Upper lobe of right lung (tissue), 1 donor: ENCODE measurements at regions not wholly inside any gene's neighbourhood (a gene's known extent, or its start where the extent isn't known, plus 50 kb on each side); places are given as distances from the start of the nearest gene placed in this dataset.

Experiments
- ATAC-seq: fragments of 200-7000 bp; cut with Tn5 transposase; one replicate; pipeline ENCODE4 v1.9.1; 2020; ENCODE audit warnings: mild to moderate bottlenecking, moderate library complexity
- DNase-seq: peaks from one replicate; pipeline ENCODE4 v3.0.0-alpha.2; 2020
- H3K27ac ChIP-seq: fragments of 200-600 bp; one replicate; pipeline ENCODE4 v1.8.0; 2022
- H3K27me3 ChIP-seq: fragments of 200-600 bp; one replicate; pipeline ENCODE4 v1.8.0; 2022; ENCODE audit warnings: mild to moderate bottlenecking
- H3K36me3 ChIP-seq: fragments of 200-600 bp; one replicate; pipeline ENCODE4 v1.8.0; 2022
- H3K4me1 ChIP-seq: fragments of 200-600 bp; one replicate; pipeline ENCODE4 v1.8.0; 2022
- H3K4me3 ChIP-seq: fragments of 200-600 bp; one replicate; pipeline ENCODE4 v1.8.0; 2022; ENCODE audit warnings: mild to moderate bottlenecking
- H3K9me3 ChIP-seq: fragments of 200-600 bp; one replicate; pipeline ENCODE4 v1.8.0; 2022
- intact Hi-C: fragments of 100-400 bp; cut with DNase I; formaldehyde crosslinking; loops from one replicate; pipeline ENCODE4 v1.11.0; 2022
- TF ChIP-seq, protein P1 (sequence below): fragments of 200-600 bp; IDR thresholded peaks from one replicate; pipeline ENCODE4 v1.8.0; 2022; ENCODE audit warnings: antibody characterized with exemption
- donor health status: DM: no; HTN: yes; CAD: no; lungs with severe emphysema.

DNA sequence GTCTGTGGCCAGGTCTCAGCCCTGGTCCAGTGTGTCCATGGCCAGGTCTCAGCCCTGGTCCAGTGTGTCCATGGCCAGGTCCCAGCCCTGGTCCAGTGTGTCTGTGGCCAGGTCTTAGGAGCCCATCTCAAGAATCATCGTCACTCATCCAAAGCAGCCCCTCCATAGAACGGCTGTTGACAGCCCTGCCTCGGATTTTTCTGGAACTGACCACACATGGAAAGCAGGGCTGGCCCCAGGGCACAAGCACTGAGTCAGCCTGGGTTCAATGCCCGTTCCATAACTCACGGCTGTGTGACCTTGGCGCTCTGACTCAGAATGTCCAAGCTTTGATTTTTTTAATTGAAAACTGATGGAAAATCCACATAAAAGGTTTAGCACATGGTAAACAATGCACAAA is 59.9 kb upstream of the SNTG2 start:
- H3K4me1 ChIP-seq, result no peaks in the 10 kb centered on the region

DNA sequence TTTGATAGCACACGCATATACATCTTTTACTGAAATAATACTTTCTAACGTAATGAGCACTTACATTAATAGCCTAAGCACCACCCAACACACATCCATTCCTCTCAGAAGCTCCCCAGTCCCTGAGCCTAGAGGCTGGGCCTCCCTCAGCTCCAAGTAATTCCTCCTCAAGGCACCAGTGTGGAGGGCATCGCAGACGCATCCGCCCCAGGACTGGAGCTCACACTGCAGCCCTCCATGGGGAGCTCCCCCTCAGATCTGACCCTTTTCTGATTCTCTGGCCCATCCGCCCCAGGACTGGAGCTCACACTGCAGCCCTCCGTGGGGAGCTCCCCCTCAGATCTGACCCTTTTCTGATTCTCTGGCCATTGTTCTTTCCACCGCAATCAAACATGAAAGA is 60.4 kb upstream of the SNTG2 start:
- ATAC-seq (no peak), DNase-seq (peak; percentile 31)
- Histone ChIP-seq H3K27me3 (peaks cover 5% of the 10 kb centered on the region), H3K4me1 (no peaks in the 10 kb centered on the region), H3K36me3 (no peaks in the 10 kb centered on the region), H3K9me3 (no peaks in the 10 kb centered on the region), H3K27ac (no peak overlapping the region), H3K4me3 (no peak overlapping the region)
- intact Hi-C loops, result no loop called here
- TF ChIP-seq, protein P1, sequence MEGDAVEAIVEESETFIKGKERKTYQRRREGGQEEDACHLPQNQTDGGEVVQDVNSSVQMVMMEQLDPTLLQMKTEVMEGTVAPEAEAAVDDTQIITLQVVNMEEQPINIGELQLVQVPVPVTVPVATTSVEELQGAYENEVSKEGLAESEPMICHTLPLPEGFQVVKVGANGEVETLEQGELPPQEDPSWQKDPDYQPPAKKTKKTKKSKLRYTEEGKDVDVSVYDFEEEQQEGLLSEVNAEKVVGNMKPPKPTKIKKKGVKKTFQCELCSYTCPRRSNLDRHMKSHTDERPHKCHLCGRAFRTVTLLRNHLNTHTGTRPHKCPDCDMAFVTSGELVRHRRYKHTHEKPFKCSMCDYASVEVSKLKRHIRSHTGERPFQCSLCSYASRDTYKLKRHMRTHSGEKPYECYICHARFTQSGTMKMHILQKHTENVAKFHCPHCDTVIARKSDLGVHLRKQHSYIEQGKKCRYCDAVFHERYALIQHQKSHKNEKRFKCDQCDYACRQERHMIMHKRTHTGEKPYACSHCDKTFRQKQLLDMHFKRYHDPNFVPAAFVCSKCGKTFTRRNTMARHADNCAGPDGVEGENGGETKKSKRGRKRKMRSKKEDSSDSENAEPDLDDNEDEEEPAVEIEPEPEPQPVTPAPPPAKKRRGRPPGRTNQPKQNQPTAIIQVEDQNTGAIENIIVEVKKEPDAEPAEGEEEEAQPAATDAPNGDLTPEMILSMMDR, result no peak

More for the DNA sequence above, 59.9 kb upstream of the SNTG2 start:
- Histone ChIP-seq H3K4me3 (no peak overlapping the region), H3K36me3 (no peaks in the 10 kb centered on the region), H3K27ac (no peak overlapping the region), H3K9me3 (no peaks in the 10 kb centered on the region), H3K27me3 (peaks cover 5% of the 10 kb centered on the region)
- ATAC-seq (no peak), DNase-seq (no peak)
- intact Hi-C loops, result no loop called here
- TF ChIP-seq, protein P1, result no peak

DNA sequence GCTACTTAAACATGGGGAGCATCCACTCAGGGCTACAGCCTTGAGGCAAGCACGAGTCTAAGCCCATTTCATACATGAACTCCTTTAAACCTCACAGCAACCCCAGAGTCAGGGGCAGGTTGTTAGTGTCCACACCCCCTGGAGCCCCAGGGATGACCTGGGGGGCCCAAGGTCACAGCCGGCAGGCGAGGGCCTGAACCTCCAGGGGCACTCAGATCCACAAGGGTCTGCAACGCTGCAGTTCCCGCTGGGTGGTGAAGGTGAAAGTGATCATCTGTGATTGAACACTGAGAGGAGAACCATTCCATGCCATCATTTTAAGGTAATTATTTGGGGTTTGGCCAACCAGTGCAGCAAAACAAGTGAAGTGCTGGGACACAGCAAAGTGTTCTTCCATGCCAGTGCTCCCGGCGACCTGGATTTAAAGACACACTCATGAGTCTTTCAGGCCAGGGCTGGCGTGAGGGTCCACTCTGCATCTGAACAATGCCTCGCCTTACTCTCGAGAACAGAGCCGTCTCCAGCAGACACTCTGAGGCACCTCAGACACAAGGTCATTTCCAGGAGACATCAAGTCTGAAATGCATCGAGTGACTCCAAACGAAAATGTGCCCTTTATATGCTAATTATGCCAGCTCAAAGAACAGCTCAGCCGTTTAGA is 61.6 kb upstream of the SNTG2 start:
- Histone ChIP-seq H3K4me1 (no peaks in the 10 kb centered on the region), H3K4me3 (no peak overlapping the region), H3K9me3 (no peaks in the 10 kb centered on the region), H3K27me3 (peaks cover 9% of the 10 kb centered on the region), H3K27ac (no peak overlapping the region), H3K36me3 (no peaks in the 10 kb centered on the region)
- DNase-seq, result peak; percentile 40
- intact Hi-C loops, result no loop called here
- TF ChIP-seq, protein P1, result no peak
- ATAC-seq, result no peak

DNA sequence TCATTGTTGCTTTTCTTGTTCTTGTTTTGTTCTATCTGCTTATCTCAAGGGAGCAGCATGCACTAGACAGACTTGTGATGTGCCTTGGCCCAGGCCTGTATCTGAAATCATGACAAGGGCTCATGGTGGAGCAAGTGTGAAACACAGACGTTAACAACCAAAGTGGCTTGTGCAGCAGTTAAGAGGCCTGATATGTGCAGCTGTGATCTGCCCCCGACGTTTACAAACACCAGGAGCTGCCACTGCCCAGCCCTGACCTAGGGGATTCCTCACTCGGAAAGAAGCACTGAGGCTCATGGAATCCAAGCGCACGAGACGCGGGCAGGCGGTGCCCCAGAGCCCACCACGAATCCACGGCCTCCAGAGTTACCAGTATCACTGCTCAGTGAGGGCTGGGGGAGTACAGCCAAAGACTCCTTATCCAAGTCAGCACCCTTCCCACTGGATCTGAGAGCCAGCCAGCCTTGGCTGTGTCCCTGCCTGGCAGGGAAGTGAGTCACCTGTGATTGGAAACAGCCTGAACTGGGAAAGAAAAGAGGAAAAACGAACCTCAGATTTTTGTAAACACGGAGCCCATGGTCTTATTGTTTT is 62.3 kb upstream of the SNTG2 start:
- H3K36me3 ChIP-seq, result no peaks in the 10 kb centered on the region
- ATAC-seq, result no peak
- no peak overlapping the region for H3K27ac ChIP-seq
- H3K4me1 ChIP-seq, result no peaks in the 10 kb centered on the region
- intact Hi-C loops, result no loop called here
- TF ChIP-seq, protein P1, result no peak
- DNase-seq, result peak; percentile 49
- no peak overlapping the region for H3K4me3 ChIP-seq
- peaks cover 13% of the 10 kb centered on the region for H3K27me3 ChIP-seq
- no peaks in the 10 kb centered on the region for H3K9me3 ChIP-seq

DNA sequence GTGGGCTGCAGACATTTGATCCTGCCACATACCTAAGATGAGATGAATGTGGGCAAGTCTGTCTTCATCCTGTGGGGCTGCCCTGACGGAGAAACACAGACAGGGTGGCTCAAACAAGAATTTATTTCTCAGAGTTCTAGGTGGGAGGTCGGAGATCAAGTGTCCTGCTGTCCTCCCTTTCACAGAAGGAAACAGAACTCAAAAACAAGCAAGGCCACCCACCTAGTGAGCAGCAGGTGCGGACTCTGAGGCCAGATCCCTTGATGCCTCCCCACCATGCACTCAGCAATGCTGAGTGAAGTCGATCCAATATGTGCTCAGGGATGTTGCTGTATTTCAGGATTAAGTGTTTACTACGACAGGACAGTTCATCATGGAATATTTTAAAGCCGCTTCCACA is 63.0 kb upstream of the SNTG2 start:
- ATAC-seq, result no peak

More for the DNA sequence above, 63.0 kb upstream of the SNTG2 start:
- DNase-seq, result no peak
- H3K27ac ChIP-seq, result no peak overlapping the region
- no peak overlapping the region for H3K4me3 ChIP-seq
- TF ChIP-seq, protein P1, result no peak
- H3K4me1 ChIP-seq, result no peaks in the 10 kb centered on the region
- H3K36me3 ChIP-seq, result no peaks in the 10 kb centered on the region
- H3K9me3 ChIP-seq, result no peaks in the 10 kb centered on the region
- H3K27me3 ChIP-seq, result peaks cover 13% of the 10 kb centered on the region
- intact Hi-C loops, result no loop called here
